IMR-90 (cell line): ENCODE measurements at regions not wholly inside any gene's neighbourhood (a gene's known extent, or its start where the extent isn't known, plus 50 kb on each side); places are given as distances from the start of the nearest gene placed in this dataset.

Experiments
- ATAC-seq: fragments of 200-7000 bp; cut with Tn5 transposase; 2 replicates; pipeline ENCODE4 v1.9.1; 2020; ENCODE audit warnings: low read depth, mild to moderate bottlenecking, moderate library complexity
- BruUV-seq: library from RNA; stranded (reverse); fragments of 400-500 nt; replicated peaks from 2 replicates; lab custom pipeline; 2021; lab: Mats Ljungman, UMichigan
- CTCF ChIA-PET: fragments of 300-600 bp; formaldehyde crosslinking; extraction: SDS; loops from one replicate; lab custom pipeline; 2021; ENCODE audit warnings: antibody characterized with exemption; lab: Yijun Ruan, JAX
- POLR2A ChIA-PET: fragments of 300-600 bp; sonication (Branson Sonifier 250); formaldehyde crosslinking; loops from one replicate; lab custom pipeline; 2022; ENCODE audit warnings: antibody characterized with exemption; ENCODE audit not compliant: unreplicated experiment; lab: Charles Lee
- DNase-seq: peaks from one replicate; pipeline ENCODE4 v3.0.0; 2013
- H2AFZ ChIP-seq: replicated peaks from 2 replicates; pipeline ENCODE3; 2013; ENCODE audit warnings: low read length, mild to moderate bottlenecking; ENCODE audit not compliant: poor library complexity
- H2AK5ac ChIP-seq: 2 replicates; pipeline ENCODE4 v1.6.1; 2013; ENCODE audit warnings: low read depth, low read length, inconsistent platforms
- H2AK9ac ChIP-seq: replicated peaks from 2 replicates; pipeline ENCODE3; 2013; ENCODE audit warnings: mild to moderate bottlenecking, low read depth, low read length, moderate library complexity; ENCODE audit not compliant: poor library complexity
- H2BK120ac ChIP-seq: 2 replicates; pipeline ENCODE4 v1.6.1; 2013; ENCODE audit warnings: low read depth, low read length, inconsistent platforms
- H2BK15ac ChIP-seq: 3 replicates; pipeline ENCODE4 v1.6.1; 2013; ENCODE audit warnings: low read depth, low read length, inconsistent platforms
- H2BK20ac ChIP-seq: 2 replicates; pipeline ENCODE4 v1.6.1; 2013; ENCODE audit warnings: low read depth, mild to moderate bottlenecking, inconsistent platforms, low read length, moderate library complexity
- H2BK5ac ChIP-seq: 2 replicates; pipeline ENCODE4 v1.6.1; 2013; ENCODE audit warnings: mild to moderate bottlenecking, low read depth, low read length, inconsistent platforms; ENCODE audit not compliant: poor library complexity, severe bottlenecking
- H3K14ac ChIP-seq: replicated peaks from 2 replicates; pipeline ENCODE4 v1.6.1; 2013; ENCODE audit warnings: low read depth, low read length, inconsistent platforms
- H3K18ac ChIP-seq: 2 replicates; pipeline ENCODE4 v1.6.1; 2013; ENCODE audit warnings: low read depth, low read length, control low read depth
- H3K23ac ChIP-seq: 2 replicates; pipeline ENCODE4 v1.6.1; 2013; ENCODE audit warnings: low read depth, low read length, inconsistent platforms
- H3K27ac ChIP-seq: 2 replicates; pipeline ENCODE4 v1.5.1; 2013; ENCODE audit warnings: mild to moderate bottlenecking, control low read depth, low read length; ENCODE audit not compliant: insufficient read depth
- H3K27me3 ChIP-seq: 2 replicates; pipeline ENCODE4 v1.6.1; 2013; ENCODE audit warnings: low read length; ENCODE audit not compliant: control insufficient read depth, insufficient read depth
- H3K36me3 ChIP-seq: 2 replicates; pipeline ENCODE4 v1.6.1; 2013; ENCODE audit warnings: low read length, mixed read lengths; ENCODE audit not compliant: control insufficient read depth, insufficient read depth
- H3K4ac ChIP-seq: 2 replicates; pipeline ENCODE4 v1.6.1; 2013; ENCODE audit warnings: low read depth, low read length, inconsistent platforms
- H3K4me1 ChIP-seq: 2 replicates; pipeline ENCODE4 v1.6.1; 2013; ENCODE audit warnings: low read length, mixed read lengths; ENCODE audit not compliant: control insufficient read depth, insufficient read depth
- H3K4me2 ChIP-seq: 2 replicates; pipeline ENCODE4 v1.6.1; 2013; ENCODE audit warnings: low read depth, mild to moderate bottlenecking, control low read depth, low read length, moderate library complexity
- H3K4me3 ChIP-seq: 2 replicates; pipeline ENCODE4 v1.5.1; 2013; ENCODE audit warnings: low read depth, mild to moderate bottlenecking, control low read depth, low read length, moderate library complexity; ENCODE audit not compliant: insufficient read depth
- H3K56ac ChIP-seq: 2 replicates; pipeline ENCODE4 v1.6.1; 2013; ENCODE audit warnings: low read length, inconsistent platforms; ENCODE audit not compliant: insufficient read depth; ENCODE audit errors: extremely low read depth
- H3K79me1 ChIP-seq, 2 experiments: 2 replicates each; pipeline ENCODE4 v1.6.1; 2013; ENCODE audit warnings: low read length in 2 of 2, inconsistent platforms in 1 of 2, low read depth in 1 of 2
- H3K9ac ChIP-seq: 2 replicates; pipeline ENCODE4 v1.6.1; 2013; ENCODE audit warnings: low read depth, low read length, control low read depth
- H3K9me1 ChIP-seq: 2 replicates; pipeline ENCODE4 v1.6.1; 2013; ENCODE audit warnings: low read length, inconsistent platforms; ENCODE audit not compliant: insufficient read depth
- H3K9me3 ChIP-seq: 2 replicates; pipeline ENCODE4 v1.6.1; 2013; ENCODE audit warnings: low read length; ENCODE audit not compliant: control insufficient read depth, insufficient read depth
- H4K20me1 ChIP-seq: 2 replicates; pipeline ENCODE4 v1.6.1; 2013; ENCODE audit warnings: low read length, inconsistent platforms; ENCODE audit not compliant: insufficient read depth
- H4K5ac ChIP-seq: 2 replicates; pipeline ENCODE4 v1.6.1; 2013; ENCODE audit warnings: mild to moderate bottlenecking, low read depth, low read length, control low read depth
- H4K8ac ChIP-seq, 2 experiments: 2 replicates each; pipeline ENCODE4 v1.6.1; 2013; ENCODE audit warnings: low read depth in 2 of 2, low read length in 2 of 2, control low read depth in 1 of 2, inconsistent platforms in 1 of 2
- H4K91ac ChIP-seq: 2 replicates; pipeline ENCODE4 v1.6.1; 2013; ENCODE audit warnings: low read depth, low read length, inconsistent platforms; ENCODE audit not compliant: insufficient read depth
- MAFK ChIP-seq: IDR thresholded peaks from 2 replicates; pipeline ENCODE4 v1.6.1; 2012; ENCODE audit warnings: low read depth, low read length, improper control_type of control experiment
- MXI1 ChIP-seq: IDR thresholded peaks from 2 replicates; pipeline ENCODE4 v1.6.1; 2012; ENCODE audit warnings: low read depth, mild to moderate bottlenecking, low read length, moderate library complexity, borderline replicate concordance
- WGBS, 2 experiments: methylation state at CpG; one replicate each; pipeline versions ENCODE4 v1.1.5 to v1.1.7; 2013; ENCODE audit warnings: missing lambda C conversion rate in 2 of 2; ENCODE audit not compliant: insufficient read length in 1 of 2; ENCODE audit errors: extremely low coverage in 2 of 2; 5-methylcytosine and 5-hydroxymethylcytosine counted together
- dilution Hi-C: fragments of 300-500 bp; cut with HindIII; formaldehyde crosslinking; loops from one replicate; pipeline ENCODE4 v1.14.3; 2018; ENCODE audit warnings: low sequenced_read_pairs; ENCODE audit not compliant: unreplicated experiment
- in situ Hi-C: fragments of 300-500 bp; cut with MboI; formaldehyde crosslinking; loops from 3 replicates; pipeline ENCODE4 v1.14.3; 2019; ENCODE audit warnings: low sequenced_read_pairs, inconsistent platforms, mixed read lengths
- intact Hi-C: fragments of 100-400 bp; cut with micrococcal nuclease; formaldehyde crosslinking; loops from 2 replicates; pipeline ENCODE4 v1.10.0; 2022

GRCh38 chr10:65135508-65135907, 1614.3 kb downstream of the REEP3 start:
- H2BK5ac ChIP-seq: no peak overlapping the region
- no CpG with 5 or more reads among the region's 1 CpG for WGBS, 2 experiments
- H4K91ac ChIP-seq: no peak overlapping the region
- TF ChIP-seq MXI1 (no peak), MAFK (0 out of 2 replicates have a peak, but pooled peaks have one; percentile 15)
- in situ Hi-C loops (no loop called here), dilution Hi-C loops (no loop called here), intact Hi-C loops (no loop called here)
- H3K9me3 ChIP-seq: no peaks in the 10 kb centered on the region
- no peak overlapping the region for H3K27ac ChIP-seq
- no peak overlapping the region for H2AK5ac ChIP-seq
- no peak overlapping the region for H3K56ac ChIP-seq
- no peak overlapping the region for H3K18ac ChIP-seq
- H3K36me3 ChIP-seq: no peaks in the 10 kb centered on the region
- H3K4ac ChIP-seq: no peak overlapping the region
- no peak overlapping the region for H3K9ac ChIP-seq
- no peaks in the 10 kb centered on the region for H4K20me1 ChIP-seq
- H3K4me3 ChIP-seq: no peak overlapping the region
- H3K14ac ChIP-seq: no peak overlapping the region
- no peak overlapping the region for H3K4me2 ChIP-seq
- no peak overlapping the region for H2BK120ac ChIP-seq
- H2BK15ac ChIP-seq: no peak overlapping the region
- no peaks in the 10 kb centered on the region for H3K79me1 ChIP-seq
- H3K27me3 ChIP-seq: no peaks in the 10 kb centered on the region
- H3K9me1 ChIP-seq: no peaks in the 10 kb centered on the region
- ChIA-PET CTCF (no interaction called here), POLR2A (no interaction called here)
- no peak for ATAC-seq
- H4K5ac ChIP-seq: no peak overlapping the region
- no peak overlapping the region for H2AFZ ChIP-seq
- H3K4me1 ChIP-seq: no peaks in the 10 kb centered on the region
- H2BK20ac ChIP-seq: no peak overlapping the region
- H2AK9ac ChIP-seq: no peak overlapping the region
- no TSS peak for BruUV-seq
- H4K8ac ChIP-seq: no peak overlapping the region
- DNase-seq: no peak
- H3K23ac ChIP-seq: no peak overlapping the region
